Glomerular visceral epithelial cell (primary cell): ENCODE measurements at regions not wholly inside any gene's neighbourhood (a gene's known extent, or its start where the extent isn't known, plus 50 kb on each side); places are given as distances from the start of the nearest gene placed in this dataset.
"Not testable (repeated sequence)": the region's sequence is repeated elsewhere in the genome, so short reads cannot be mapped to it uniquely, and the experiment has no call there.

Source experiments
- DNase-seq: peaks from one replicate; pipeline ENCODE4 v3.0.0-alpha.2; 2016; ENCODE audit errors: extremely low spot score

GRCh38 chr15:38745126-38745525 lies 180.5 kb upstream of the RASGRP1 start:
- no peak for DNase-seq

DNA sequence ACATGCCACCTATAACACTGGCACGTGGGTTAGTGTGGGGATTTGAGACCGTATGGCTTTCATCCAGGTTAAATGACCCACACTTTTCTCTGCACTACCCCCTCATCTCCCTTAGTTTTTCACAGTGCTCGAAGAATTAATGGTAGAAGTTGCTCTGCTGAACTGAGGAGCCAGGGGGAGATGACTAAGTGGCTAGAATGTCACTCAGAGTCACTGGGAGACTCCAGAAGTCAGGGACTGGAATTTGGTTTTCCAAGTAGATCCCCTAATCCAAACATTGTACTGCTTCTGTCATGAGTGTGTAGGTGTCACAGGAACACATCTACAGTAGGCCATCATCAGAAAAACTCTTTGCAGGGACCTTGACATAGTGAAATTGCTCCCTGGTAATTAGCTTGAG lies 181.0 kb upstream of the RASGRP1 start:
- no peak for DNase-seq

GRCh38 chr15:38746211-38746610 lies 181.6 kb upstream of the RASGRP1 start:
- no peak for DNase-seq

DNA sequence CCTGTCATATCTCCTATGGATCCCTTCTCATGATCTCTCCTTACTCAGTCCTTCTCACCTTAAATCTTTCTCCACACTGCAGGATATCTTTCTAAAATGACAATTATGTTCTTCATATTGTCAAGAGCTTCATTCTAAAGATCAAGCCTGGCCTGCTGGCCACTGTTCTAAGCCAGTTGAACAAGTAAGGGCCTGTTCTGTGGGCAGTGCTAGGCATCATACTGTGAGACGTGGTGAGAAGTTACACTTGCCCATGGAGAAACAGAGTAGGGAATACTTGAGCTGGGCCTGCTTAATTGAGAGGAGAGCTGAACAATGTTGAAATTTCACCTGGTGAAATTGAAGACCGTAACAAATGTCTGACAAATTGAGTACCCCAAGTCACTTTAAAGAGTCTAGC lies 184.1 kb upstream of the RASGRP1 start:
- no peak for DNase-seq

DNA sequence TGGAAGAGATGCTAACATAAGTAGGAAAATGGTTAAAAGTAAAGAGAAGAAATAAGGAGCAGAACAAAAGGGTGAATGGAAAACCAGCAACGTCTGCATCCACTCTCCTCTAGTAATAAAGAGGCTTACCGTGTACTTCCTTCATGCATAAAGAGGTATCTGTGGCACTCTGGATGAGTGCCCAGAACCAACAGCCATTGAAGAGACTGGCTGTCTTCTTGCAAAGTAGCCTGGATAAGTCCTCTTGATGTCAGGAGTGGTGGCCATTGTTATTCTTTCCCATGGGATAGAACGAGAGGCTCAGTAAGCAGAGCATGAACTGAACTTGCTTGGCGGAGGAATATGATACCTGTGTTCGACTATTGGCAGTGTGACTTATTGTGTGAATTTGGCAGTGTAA lies 186.2 kb upstream of the RASGRP1 start:
- DNase-seq = no peak

- DNase-seq = no peak
These were observed 191.1 kb upstream of the RASGRP1 start for GRCh38 chr15:38755718-38756117.

- no peak for DNase-seq
These were observed 191.8 kb upstream of the RASGRP1 start for GRCh38 chr15:38756441-38756840.

DNA sequence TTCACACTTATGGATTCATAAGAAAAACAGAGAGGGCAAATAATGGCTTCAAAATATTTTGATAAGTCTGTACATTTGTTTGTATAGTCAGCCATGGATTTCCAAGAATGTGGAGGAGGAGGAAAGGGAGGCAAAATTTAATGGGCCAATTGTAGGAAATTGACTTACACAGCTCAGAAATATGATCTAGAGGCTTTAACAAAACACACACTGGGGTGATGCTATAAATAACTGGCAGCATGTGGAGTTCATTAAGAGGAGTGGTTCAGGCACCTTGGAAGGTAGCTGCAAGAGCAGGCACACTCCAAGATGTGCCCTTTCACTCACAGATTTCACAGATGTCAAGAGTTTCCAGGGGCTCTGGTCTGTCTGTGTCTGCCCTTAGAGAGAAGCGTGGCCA lies 193.4 kb upstream of the RASGRP1 start:
- peak; percentile 52 for DNase-seq

GRCh38 chr15:38761681-38762080 lies 197.1 kb upstream of the RASGRP1 start:
- no peak for DNase-seq

DNA sequence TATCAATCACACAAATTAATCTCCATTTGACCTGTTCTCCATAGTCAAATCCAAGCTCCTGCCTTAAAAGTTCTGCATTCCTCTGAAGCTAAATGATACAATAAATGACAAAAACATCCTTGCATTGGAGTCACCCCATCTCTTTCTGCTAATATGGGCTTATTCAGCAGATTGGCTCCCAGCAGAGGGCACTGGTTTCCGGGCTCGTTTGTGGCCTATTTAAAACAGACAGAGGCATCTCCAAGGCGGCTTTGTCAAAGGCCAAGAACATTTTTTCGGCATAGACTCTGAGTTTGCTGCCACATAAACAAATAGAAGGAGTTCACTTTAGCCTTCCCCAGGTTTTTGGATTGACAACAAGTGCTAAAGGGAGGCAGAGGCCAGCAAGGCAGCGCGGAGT lies 204.4 kb upstream of the RASGRP1 start:
- no peak for DNase-seq

DNA sequence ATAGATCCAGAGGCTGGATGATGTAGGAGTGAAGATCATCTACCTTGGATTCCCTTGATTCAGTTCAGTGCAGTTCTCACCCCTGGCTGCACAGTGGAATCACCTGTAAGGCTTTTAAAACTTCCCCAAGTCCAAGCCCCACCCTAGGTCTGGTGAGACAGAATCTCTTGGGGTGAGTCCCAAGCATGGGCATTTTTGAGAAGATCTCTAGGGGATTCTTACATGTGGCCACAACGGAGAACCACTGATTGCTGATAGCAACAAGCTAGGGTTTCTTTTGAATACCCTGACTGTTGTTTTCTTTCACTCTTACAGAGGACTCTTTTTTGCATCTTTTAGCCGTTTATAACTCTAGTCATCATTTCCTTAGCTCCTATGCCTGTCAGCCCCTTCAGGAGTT lies 204.9 kb upstream of the RASGRP1 start:
- DNase-seq = no peak

DNA sequence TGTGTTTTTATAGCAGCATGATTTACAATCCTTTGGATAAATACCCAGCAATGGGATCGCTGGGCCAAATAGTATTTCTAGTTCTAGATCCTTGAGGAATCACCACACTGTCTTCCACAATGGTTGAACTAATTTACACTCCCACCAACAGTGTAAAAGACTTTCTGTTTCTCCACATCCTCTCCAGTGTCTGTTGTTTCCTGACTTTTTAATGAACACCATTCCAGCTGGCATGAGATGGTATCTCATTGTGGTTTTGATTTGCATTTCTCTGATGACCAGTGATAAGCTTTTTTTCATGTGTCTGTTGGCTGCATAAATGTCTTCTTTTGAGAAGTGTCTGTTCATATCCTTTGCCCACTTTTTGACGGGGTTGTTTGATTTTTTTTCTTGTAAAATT lies 209.5 kb upstream of the RASGRP1 start:
- not testable (repeated sequence) for DNase-seq

DNA sequence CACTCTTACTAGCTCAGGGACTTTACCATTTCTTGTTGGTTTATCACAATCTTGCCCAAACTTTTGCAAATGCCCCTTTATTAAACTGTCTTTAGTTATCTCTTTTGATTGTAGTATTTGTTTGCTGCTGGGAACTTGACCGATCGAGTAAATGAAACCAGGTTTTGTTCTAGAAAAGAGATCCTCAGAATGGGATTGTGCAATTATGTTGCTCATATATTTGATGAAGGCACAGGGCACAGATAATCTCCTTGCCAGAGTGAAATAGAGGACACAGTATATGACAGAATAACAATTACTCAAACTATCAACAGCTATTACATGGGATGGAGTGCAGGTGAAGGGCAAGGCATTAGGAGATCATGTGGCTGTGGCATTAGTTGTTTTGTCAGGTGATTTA lies 216.6 kb upstream of the RASGRP1 start:
- DNase-seq = no peak

GRCh38 chr15:38782156-38782555 lies 217.5 kb upstream of the RASGRP1 start:
- DNase-seq = no peak

GRCh38 chr15:38788918-38789317 lies 224.3 kb upstream of the RASGRP1 start:
- no peak for DNase-seq

DNA sequence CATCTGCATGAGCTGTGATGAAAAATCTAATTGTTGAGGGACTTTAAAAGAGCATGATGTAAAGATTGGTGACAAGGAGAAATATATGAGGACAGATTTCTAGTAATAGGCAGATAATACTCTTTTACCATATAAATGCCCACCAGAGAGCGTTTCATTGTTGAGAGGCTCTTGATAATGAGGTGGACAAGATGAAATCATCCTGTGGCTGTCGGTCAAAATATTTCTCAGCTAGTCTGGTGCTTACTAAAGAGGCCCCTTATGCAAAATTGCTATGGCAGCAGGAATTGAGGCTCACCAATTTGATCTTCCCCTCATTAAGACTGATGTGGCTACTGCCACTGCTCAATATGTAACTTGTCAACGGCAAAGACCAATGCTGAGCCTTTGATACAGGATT lies 225.0 kb upstream of the RASGRP1 start:
- no peak for DNase-seq

GRCh38 chr15:38793206-38793810 lies 228.7 kb upstream of the RASGRP1 start:
- no peak for DNase-seq

DNA sequence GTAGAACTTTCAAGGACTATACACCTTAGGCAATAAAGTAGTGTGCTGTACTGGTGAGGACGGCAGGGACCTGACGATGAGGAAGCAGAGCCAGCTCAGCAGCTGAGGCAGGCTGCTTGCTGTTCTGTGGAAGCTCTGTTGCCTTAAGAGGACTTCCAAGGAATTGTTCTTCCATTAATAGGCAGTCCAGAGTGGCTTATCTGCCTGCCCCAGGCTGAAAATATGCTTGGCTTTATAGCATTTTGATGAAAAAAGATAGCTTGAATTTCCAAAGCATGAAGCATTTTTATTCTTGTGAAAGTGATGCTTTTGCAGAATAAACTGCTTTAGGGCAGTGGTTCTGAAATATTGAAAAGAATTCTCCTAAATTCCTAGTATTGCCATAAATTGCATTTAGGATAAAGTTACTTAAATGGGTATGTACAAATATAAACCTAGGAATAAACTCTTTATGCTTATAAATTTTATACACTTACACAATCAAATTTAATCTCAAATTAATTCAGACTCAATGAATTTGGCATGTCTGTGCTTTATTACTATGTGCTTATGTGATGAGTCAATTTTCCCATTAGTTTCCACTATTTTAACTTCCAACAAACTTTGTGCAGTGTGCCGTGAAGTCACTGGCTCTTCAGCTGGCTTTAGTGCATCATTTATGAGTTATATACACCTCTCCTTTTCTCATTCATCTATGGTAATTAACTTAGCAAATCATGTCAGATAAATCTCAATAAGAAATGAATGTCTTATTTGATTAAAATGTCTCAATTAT lies 231.0 kb upstream of the RASGRP1 start:
- DNase-seq = no peak

DNA sequence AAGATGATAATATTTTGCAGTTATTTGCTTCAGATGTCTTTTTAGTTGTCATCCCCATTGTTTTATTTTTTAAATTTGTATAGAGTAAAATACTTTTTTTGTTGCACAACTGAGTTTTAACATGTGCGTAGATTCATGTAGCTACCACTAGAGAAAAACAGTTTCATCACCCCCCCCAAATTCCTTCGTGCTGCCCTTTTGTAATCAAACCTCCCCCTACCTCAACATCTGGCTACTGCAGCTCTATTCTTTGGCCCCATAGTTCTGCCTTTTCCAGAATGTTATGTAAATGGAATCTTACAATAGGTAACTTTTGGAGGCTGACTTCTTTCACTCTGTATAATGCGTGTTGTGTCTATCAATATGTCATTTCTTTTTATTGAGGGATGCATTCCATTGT lies 232.0 kb upstream of the RASGRP1 start:
- no peak for DNase-seq

DNA sequence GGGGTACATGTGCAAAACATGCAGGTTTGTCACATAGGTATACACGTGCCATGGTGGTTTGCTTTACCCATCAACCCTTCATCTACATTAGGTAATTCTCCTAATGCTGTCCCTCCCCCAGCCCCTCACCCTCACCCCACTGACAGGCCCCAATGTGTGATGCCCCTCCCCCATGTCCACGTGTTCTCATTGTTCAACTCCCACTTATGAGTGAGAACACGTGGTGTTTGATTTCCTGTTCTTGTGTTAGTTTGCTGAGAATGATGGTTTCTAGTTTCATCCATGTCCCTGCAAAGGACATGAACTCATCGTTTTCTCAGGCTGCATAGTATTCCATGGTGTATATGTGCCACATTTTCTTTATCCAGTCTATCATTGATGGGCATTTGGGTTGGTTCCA lies 232.9 kb upstream of the RASGRP1 start:
- DNase-seq = not testable (repeated sequence)

GRCh38 chr15:38799202-38799601 lies 234.6 kb upstream of the RASGRP1 start:
- DNase-seq = not testable (repeated sequence)

DNA sequence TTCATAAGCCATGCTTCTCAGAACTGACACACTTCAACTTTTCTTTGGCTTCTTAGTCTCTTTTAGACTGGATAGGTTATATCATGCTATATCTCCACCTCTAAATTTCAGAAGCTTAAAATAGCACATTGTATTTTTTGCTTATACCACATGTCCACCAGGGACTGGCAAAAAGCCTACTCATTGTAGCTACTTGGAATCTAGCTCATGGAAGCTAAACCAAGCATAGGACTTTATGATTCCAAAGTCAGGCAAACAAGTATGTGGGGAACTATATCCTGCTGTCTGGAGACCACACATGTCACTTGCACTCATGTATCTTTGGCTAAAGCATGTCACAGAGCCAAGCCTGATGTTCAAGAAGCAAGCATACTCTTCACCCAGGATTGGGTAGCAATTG lies 245.0 kb upstream of the RASGRP1 start:
- no peak for DNase-seq

- DNase-seq = no peak
These were observed 246.1 kb upstream of the RASGRP1 start for GRCh38 chr15:38810686-38811085.

- not testable (repeated sequence) for DNase-seq
These were observed 249.6 kb upstream of the RASGRP1 start for GRCh38 chr15:38814254-38814653.
